NCI-H2171 (cell line): ENCODE measurements at regions not wholly inside any gene's neighbourhood (a gene's known extent, or its start where the extent isn't known, plus 50 kb on each side); places are given as distances from the start of the nearest gene placed in this dataset.
A peak's percentile ranks its signal among the peaks of the same experiment; 100 is the strongest.

Experiments used
- DNase-seq: peaks from one replicate; lab custom pipeline; 2025; lab: John Stamatoyannopoulos, UW

DNA sequence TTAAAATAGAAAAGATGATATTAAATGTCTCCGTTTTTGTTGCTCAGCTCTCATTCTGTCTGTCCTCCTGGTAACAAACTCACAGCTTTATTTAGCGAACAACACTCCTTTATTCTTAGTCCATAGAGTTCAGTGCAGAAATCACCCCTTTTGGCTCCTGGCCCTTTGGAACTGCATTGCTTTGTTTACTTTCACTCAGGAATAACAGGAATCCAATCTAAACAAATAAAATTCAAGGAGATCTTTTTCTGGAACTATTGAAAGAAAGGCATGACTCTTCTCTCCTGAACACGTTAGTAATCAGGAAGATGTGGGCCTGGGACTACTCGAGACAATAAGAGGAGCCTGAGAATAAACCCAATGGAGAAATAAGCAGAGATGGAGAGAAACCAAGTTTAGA is 409.2 kb downstream of the DIPK2A start:
- no peak for DNase-seq

DNA sequence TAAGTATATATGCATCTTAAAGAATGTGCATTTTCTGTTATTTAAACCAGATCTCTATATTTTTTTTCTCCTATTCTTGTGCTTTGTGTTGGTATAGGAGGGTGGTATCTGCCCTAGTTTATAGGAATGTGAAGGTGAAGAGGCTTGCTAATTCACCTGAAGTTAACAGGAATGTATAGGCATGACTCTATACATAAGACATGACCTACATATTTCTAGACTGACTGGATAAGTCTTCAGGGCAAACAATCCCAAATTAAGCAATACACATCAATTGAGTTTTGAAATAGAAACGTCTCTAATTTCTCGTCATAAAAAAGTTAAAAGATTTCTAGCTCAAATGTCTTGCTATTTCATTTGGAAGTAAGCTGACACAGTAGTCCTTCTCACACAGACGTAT is 410.0 kb downstream of the DIPK2A start:
- no peak for DNase-seq

DNA sequence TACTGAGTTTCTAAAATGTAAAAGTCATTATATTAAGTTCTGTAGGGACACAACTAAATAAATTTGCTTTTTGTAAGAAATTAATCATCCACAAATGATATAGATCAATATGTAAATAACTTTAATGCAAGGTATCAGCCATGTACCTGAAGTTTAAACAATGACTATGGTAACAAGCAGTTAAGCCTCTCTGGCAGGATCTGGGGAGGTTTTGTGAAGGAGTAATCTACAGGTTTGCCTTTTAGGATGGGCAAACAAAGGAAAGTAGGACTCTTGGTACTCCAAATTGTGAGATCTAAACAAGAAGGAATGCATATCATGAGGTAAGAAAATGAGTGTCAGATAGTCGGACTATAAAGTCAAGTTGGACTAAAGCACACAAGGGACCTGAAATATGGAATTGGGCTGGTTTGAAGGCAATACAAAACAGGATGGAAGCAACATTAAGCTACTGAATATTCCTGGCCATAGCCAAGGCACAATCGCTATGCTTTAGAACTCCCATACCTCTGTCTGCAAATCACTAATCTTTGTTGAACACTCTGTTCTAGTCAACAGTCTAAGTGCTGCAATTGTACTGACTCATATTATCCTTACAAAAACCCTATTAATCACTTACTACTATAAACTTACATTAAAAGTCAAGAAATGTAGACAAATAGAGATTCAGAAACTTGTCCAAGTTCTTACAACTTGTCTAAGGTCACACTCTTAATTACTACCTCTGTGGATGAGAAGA is 412.8 kb downstream of the DIPK2A start:
- DNase-seq, result no peak

DNA sequence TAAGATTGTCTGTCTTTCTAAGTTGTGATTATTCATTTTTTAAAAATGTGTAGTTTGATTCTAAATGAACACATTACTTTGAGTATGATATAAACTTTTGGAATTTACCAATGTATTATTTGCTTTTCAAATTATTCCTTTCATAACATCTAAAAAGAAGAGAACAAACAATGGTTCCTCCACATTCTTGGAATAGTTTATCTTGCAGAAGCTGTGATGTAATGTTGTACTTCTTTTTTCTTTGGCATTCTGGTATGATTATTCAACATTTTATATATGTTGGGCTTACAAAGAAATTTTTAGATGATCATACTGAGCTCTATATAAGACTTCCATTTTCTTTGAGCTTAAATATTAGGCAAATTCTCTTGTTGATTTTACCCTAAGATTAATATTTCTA is 419.2 kb downstream of the DIPK2A start:
- no peak for DNase-seq

DNA sequence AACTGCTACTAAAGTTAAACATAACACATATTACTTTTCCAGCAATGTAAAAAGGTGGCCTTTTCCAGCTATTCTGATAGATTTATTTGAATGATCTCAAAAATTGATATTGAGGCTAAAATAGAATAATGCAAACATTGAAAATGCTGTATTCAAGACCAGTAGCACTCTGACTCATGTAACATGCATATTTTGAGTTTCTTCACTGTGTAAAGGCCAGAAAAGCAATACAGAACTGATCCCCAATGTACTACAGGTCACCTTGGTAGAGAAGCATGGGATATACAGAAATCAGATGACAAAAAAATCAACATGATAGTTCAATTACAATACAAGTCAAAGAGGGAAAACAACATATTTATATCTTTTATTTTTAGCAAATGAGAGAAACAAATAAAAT is 419.6 kb downstream of the DIPK2A start:
- DNase-seq, result no peak

DNA sequence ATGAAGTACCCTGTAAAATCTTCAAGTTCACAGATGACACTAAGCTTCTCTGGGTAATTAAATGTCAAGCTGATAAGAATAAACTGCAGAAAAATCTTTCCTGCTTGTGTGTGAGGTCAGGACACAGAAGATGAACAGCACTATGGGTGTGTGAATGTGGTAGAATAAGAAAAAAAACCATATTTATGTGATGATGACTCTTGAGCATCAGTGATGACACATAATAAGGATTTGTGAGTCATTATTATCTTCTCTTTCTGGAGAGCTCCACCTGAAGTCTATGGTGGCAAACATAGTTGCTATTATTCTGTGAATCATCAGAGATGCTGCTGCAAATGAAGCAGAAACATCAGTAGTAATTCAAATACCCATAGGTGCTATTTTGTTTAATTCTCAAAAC is 422.4 kb downstream of the DIPK2A start:
- no peak for DNase-seq

DNA sequence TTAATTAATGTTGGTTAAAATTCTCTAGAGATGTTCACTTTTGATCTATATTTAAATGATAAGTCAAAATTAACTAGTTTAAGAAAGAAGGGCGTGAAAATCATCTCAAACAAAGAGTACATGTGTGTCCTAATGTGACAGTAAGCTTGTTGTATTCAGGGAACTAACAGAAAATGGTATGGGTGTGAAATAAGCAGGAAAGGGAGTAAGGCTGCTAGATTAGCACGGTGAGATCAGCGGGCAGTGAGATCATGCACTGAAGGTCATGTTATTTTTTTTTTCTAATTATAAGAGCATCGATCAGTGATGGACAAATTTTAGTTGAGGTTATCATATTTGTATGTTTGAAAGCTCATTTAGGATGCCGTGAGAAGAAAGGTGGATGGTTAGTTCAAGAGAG is 430.8 kb downstream of the DIPK2A start:
- no peak for DNase-seq

DNA sequence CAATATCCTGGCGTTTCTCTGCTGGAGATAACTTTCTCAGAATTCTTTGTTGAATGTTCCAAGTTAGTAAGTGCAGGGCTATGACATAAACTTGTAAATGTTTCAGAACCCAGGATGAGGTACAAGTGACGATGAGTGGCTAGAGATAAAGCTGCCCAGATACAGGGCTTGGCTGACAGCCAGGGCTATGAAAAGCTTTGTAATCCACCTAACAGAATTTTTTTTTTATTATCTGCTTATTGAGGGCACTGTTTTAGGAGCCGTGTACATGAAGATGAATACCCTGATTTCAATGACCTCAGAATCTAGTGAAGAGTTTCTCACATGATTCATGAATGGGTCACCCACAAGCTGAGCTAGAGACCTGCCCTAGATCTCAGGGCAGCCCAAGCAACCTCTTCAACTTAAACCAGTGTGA is 431.4 kb downstream of the DIPK2A start:
- no peak for DNase-seq

DNA sequence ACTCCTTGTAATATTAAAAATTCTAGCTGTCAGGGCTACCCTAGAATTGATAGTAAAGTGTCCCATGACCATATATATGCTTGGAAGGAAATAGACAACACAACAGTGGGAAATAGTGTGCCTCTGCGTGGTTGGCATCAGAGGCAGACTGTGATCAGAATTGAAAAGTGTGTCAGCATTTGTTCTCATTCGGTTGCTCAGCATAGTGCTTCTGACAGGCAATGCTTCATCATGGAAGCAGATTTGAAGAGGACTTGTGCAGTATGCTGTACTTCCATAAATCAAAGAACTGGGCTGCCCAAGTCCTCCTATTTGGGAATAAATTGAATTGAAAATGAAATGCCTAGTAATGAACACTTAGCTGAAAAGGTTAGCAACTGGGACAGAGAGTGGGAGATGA is 435.7 kb downstream of the DIPK2A start:
- DNase-seq, result no peak

DNA sequence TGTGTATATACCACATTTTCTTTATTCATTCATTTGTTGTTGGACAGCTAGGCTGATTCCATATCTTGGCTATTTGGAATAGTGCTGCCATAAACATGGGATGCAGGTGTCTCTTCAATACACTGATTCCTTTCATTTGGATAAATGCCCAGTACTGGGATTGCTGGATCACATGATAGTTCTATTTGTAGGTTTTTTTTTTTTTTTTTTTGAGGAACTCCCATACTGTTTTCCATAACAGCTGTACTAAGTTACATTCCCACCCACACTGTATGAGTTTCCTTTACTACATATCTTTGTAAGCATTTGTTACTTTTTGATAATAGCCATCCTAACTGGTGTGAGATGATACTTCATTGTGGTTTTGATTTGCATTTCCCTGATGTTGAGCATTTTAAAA is 437.7 kb downstream of the DIPK2A start:
- DNase-seq, result peak; percentile 26

DNA sequence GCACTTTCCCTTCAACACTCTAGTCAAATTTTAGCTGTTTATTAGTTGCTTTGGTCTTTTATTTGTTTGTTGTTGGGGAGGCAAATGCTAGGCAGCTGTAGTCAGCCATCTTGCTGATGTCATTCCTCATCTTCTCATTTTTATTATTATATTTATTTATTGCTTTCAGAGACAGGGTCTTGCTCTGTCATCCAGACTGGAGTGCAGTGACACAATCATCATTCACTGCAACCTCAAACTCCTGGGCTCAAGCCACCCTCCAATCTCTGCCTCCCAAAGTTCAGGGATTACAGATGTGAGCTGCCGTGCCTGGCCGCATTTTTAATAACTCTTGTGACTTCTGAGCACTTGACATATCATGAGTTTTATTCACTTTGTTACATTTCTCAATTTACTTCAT is 441.4 kb downstream of the DIPK2A start:
- no peak for DNase-seq

DNA sequence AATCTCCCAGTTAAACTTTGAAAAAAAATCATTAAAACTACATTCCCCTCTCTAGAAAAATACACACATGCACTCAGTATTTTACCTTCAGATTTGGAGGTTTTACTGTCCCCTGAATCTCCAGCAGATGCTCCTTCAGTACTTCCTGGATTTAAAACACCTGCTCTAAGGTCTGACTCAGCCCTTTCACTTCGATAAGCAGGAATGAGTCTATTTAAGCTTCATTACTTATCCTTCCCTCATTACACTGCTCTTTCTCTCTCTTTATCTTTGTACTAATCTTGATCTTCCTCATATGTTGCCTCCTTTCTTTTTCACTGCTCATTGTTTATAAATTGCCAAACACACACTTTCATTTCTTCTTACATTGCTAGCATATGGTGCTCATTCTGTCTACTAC is 443.9 kb downstream of the DIPK2A start:
- no peak for DNase-seq

DNA sequence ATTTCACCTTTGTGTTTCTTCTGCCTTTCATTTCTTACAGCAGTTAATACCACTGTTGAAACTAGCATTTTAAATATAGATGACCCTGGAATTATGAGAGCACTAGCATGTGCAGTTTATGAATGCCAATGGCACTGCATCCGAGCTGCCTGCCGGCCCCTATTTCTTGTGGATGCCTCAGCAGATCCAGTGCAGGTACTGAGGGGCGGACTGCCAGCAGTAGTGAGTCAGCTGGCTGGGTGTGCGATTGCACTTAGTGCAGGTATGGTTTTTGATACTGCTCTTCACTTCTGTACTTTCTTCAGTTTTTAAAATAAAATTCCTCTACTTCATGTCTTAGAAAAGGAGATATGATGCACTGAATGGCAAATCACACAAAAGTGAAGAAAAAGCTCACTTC is 453.0 kb downstream of the DIPK2A start:
- no peak for DNase-seq

DNA sequence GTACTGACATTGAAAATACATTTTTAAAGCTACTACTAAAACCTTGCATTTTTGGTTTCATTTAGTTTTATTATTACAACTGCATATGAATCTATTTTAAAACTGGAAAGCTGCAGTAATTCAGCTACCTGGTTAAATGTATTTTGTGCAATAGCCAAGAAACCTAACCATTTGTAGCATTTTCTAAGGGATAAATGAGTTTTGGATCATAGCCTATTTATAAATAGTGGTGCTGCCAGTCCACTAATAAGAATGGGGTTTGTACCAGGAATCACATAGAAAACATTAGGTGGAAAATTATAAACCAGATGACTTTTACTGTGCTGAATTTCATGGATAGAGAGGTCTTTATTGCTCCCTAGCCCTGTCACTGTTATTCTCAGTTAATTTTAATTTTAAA is 454.7 kb downstream of the DIPK2A start:
- no peak for DNase-seq

DNA sequence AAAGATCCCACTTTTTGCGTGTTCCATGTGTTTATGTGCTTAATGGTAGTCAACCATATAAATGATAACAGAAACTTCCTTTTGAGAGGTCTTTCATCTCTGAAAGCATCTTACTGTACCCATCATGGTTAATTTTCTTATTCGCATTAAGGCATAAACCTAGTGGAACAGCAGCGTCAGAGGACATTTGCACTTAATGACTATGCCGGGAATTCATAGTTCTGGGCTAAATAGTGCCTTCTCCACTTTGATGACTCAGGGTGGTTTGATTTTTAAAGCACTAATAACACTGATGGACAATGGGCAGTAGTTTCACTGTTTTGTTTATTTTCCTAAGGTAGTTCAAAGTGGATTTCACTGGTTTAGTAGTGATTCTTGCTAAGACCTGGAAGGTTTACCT is 455.3 kb downstream of the DIPK2A start:
- DNase-seq, result no peak

DNA sequence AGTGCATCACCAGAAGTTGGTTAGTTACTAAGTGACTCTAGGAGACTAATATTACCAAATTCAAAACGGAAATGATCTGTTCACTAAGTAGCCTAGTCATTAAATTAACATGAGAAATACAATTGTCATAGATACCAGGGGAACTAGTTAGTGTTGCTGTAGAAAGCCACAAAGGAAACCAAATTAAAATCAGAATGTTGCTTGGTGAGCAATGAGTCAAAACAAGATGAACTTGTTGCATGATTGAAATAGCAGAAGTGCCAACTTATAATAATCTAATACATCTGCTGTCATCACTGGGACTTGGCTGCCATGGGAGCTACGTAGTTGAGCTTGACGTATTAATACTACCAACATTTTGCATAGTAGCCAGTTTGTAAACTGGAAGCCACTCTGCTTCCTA is 458.1 kb downstream of the DIPK2A start:
- DNase-seq, result no peak

DNA sequence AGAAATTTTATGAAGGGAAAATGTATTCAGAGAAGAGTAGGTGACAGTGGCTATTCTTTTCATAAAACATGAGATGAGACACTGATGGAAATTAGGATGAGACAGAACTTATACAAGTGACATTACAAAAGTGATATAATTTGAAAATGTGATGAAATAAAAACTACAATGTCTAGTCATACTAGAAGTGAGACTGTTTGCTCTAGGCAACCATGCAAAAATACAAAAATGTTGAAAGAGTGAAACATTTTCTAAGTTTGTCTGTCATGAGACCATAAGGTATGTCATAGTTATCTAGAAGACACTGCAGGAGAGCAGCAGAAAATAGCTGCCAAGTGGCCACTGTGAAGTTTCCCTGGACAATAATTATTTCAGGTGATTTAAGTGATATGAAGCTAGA is 459.5 kb downstream of the DIPK2A start:
- DNase-seq, result no peak

DNA sequence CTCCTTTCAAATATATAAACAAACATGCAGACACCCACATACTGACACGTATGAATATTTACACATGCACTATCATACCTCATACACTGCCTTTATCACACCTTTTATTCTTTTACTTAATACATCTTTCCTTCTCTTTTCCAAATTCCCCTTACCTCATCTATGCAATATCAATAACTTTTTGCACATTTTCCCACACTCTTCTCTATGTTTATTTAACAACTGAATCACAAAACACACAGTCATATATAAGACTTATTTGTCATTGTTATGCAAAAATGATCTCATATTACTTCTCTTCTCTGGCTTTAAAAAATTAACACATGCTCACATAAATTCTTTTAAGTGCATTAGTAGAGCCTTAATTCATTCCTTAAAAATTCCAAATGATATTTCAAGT is 461.4 kb downstream of the DIPK2A start:
- no peak for DNase-seq

DNA sequence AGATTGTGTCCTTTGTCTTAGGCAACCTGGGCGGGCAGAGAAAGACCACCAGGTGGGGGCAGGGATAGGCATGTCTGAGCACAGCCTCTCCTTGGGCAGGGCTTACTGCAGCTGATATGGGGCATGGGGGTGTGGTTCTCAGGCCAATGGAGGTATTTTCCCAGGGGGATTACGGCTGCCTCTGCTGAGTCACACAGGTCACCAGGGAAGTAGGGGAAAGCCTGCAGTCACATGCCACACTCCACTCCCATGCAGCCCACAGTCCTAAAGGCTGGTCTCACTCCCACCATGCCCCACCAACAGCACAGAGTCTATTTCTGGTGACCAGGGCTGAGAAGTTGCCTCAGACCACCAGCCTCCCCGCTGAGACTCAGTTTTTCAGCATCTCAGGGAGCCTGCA is 466.4 kb downstream of the DIPK2A start:
- no peak for DNase-seq

DNA sequence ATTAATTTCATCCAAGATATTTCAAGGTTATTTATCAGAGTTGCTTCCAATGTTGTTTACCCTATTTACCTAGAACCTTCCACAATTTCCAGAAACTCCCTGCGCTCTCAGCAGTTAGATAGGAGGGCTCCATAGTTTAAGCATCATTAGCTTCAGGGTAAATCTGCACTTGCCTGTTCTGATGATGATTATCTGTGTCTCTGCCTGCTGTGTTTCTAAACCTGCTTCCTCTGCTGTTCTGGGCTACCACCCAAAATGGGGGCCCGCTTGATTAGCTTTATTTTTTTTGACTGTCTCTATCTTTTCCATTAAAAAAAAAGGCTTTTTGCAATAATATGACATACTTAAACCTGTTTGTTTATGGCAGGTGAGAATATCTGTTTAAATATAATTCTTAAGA is 472.4 kb downstream of the DIPK2A start:
- DNase-seq, result no peak

DNA sequence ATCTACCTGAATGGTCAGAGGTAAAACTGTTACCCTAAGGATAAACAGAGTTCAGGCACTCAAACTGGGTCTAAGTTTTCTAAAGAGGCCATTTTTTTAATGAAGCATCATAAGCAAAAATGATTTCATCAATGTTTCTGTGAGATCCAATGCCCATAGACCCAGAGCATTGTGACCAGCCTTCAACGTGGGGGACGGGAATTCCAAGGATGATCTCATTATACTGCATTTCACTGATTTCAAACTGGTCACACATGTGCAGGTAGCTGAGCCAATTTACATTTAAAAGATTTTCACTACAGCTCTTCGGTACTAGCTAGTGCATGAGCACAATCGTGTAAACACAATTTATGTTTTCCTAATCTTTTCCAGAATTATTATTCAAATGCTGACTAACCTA is 472.9 kb downstream of the DIPK2A start:
- no peak for DNase-seq

DNA sequence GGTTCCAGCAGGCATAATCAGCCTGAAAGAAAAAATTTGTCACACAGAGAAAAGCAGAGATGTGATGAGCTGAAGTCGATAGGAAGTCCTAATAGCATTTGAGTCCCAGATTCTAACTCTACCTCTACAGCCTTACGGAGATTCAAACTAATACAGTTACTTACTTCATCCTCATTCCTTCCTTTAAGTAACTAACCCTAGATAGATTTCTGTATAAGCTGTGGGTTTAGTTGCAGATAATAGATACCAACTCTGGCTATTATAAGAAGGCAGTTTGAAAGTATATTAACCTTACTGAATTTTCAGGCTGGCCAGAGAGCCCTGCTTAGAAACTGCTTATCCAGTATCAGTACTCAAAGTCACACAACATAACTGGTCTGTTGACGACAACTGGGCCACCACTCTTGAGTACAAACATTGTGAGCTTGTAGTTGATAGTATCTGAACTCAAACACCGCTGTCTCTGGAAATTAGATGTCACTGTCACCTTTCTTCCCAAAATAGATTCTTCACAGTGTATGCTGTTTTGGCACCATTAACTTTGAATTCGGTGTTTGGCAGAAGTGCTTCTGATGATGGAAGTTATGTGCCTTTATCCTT is 484.3 kb downstream of the DIPK2A start:
- DNase-seq, result no peak

DNA sequence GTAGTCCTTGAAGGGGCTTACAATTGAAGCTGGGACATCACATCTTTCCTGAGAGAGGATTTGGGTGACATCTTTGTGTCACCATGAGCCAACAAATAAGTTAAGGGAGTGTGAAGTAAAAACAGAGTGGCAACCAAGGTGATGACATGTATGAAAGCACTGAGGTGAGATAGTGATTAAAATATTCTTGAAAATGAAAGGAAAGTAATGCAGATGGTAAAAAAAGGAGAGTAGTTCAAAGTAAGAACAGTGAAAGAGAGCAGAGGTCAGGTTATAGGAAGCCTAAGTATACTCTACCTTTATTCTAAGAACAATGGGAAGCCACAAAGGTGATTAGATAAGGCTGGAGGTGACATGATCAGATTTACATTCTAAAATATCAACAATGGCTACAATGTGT is 486.1 kb downstream of the DIPK2A start:
- DNase-seq, result no peak

DNA sequence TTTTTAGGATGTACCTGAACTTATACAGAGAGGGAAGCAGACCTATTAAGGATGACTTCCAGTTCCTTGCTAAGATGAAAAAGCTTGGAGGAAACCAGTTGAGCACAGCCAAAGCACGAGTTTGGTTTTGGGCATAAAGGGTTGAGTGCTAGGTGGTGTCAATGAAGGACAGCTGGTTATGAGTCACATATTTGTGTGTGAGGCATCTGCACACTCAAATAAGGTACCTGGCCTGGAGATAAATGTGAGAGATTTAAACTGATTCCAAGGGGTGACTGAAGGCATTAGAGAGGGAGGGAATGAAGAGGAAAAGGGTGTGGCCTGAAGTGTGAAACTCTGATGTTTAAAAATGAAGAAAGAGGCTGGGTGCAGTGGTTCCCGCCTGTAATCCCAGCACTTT is 486.7 kb downstream of the DIPK2A start:
- DNase-seq, result no peak
